HG03095 (cell line): ENCODE measurements at regions not wholly inside any gene's neighbourhood (a gene's known extent, or its start where the extent isn't known, plus 50 kb on each side); places are given as distances from the start of the nearest gene placed in this dataset.

ENCODE experiments used
- ATAC-seq: cut with Tn5 transposase; IDR thresholded peaks from one replicate; pipeline ENCODE4 v1.9.1; 2021; ENCODE audit warnings: moderate library complexity; ENCODE audit not compliant: unreplicated experiment

GRCh38 chr6:144646093-144647056 is 361.2 kb downstream of the UTRN start:
- no peak for ATAC-seq

- ATAC-seq, result no peak
These were observed 362.4 kb downstream of the UTRN start for GRCh38 chr6:144647406-144647964.

- ATAC-seq, result no peak
These were observed 363.0 kb downstream of the UTRN start for GRCh38 chr6:144647971-144648651.

GRCh38 chr6:144649085-144649484 is 363.9 kb downstream of the UTRN start:
- ATAC-seq, result no peak

GRCh38 chr6:144651234-144651633 is 366.1 kb downstream of the UTRN start:
- ATAC-seq, result no peak

GRCh38 chr6:144652292-144652891 is 367.3 kb downstream of the UTRN start:
- no peak for ATAC-seq

GRCh38 chr6:144653885-144654505 is 368.9 kb downstream of the UTRN start:
- ATAC-seq, result peak; percentile 96

- peak; percentile 18 for ATAC-seq
These were observed 369.4 kb downstream of the UTRN start for GRCh38 chr6:144654506-144654905.

GRCh38 chr6:144655376-144655775 is 370.2 kb downstream of the UTRN start:
- ATAC-seq, result no peak

- ATAC-seq, result no peak
These were observed 372.6 kb downstream of the UTRN start for GRCh38 chr6:144657691-144658090.

- ATAC-seq, result no peak
These were observed 374.4 kb downstream of the UTRN start for GRCh38 chr6:144659202-144660182.

GRCh38 chr6:144660561-144661115 is 375.5 kb downstream of the UTRN start:
- ATAC-seq, result no peak

GRCh38 chr6:144661116-144661806 is 376.1 kb downstream of the UTRN start:
- no peak for ATAC-seq

GRCh38 chr6:144662812-144663365 is 377.8 kb downstream of the UTRN start:
- no peak for ATAC-seq

GRCh38 chr6:144664281-144664680 is 379.1 kb downstream of the UTRN start:
- ATAC-seq, result no peak

GRCh38 chr6:144664947-144665346 is 379.8 kb downstream of the UTRN start:
- ATAC-seq, result no peak

GRCh38 chr6:144665932-144666450 is 380.9 kb downstream of the UTRN start:
- ATAC-seq, result no peak

- ATAC-seq, result no peak
These were observed 381.6 kb downstream of the UTRN start for GRCh38 chr6:144666781-144667180.
